GM21528 (cell line): ENCODE measurements at regions not wholly inside any gene's neighbourhood (a gene's known extent, or its start where the extent isn't known, plus 50 kb on each side); places are given as distances from the start of the nearest gene placed in this dataset.
"Not testable (repeated sequence)": the region's sequence is repeated elsewhere in the genome, so short reads cannot be mapped to it uniquely, and the experiment has no call there.

ENCODE experiments used
- ATAC-seq: cut with Tn5 transposase; IDR thresholded peaks from one replicate; pipeline ENCODE4 v1.9.1; 2021; ENCODE audit warnings: mild to moderate bottlenecking, moderate library complexity; ENCODE audit not compliant: unreplicated experiment, low FRiP score

GRCh38 chr2:58369594-58369993 is 128.5 kb upstream of the FANCL start:
- no peak for ATAC-seq

DNA sequence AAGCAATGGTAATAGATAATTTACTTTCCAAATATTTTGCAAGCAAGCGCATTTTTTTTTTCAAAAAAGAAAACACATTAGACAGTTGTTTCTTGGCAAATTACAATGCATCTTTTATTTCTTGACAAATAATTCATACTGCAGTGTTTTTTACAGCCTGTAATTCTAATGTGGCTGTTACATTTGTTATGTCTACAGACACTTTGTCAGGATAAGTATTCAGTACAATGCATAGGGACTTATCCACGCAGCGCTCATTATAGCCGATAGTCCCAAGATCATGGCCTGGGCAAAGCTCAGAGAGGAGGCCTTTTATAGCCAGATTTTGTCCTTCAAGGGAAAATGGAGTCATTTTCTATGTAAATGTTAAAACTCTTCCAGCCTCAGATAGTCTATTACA is 123.0 kb upstream of the FANCL start:
- no peak for ATAC-seq

- no peak for ATAC-seq
Observed at GRCh38 chr2:58358026-58358425, 116.9 kb upstream of the FANCL start.

GRCh38 chr2:58357521-58357920 is 116.4 kb upstream of the FANCL start:
- ATAC-seq = no peak

- no peak for ATAC-seq
Observed at GRCh38 chr2:58354230-58354629, 113.1 kb upstream of the FANCL start.

GRCh38 chr2:58350484-58350883 is 109.4 kb upstream of the FANCL start:
- no peak for ATAC-seq

GRCh38 chr2:58347810-58348209 is 106.7 kb upstream of the FANCL start:
- no peak for ATAC-seq

DNA sequence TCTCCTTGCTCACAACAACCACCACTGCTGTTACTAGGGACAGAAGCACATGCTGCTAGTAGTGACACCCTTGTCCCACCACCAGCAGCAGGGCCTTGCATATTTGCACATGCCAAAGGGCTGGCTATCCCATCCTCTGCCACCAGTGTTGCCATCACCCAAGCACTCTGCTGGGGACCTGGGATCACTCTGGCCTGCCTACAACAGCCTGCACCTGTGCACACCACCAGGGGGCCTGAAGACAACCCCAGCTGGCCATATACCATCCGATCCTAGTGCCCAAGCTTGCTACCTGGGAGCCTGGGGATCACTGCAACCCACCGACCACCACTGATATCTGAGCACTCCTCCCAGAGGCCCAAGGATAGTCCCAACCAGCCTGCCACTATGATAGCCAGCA is 99.9 kb upstream of the FANCL start:
- ATAC-seq = no peak

- no peak for ATAC-seq
Observed at GRCh38 chr2:58339548-58340243, 98.6 kb upstream of the FANCL start.

DNA sequence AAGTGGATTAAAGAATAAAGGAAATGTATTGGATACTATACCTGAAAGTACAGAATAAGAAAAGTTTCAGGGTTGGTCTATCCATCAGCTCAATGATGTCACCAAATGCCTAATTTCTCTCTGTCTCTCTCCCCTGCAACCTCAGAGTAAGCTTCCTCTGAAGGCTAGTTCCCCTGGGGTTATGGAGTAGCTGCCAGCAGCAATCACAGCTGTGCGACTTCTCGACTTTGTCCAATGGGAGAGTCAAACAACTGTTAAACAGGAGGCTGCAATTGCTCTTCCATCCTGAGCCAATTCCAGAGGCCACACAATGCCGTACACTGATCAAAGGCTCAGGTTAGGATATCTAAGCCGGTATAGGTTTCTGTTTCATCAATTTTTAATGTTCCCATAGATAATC is 95.3 kb upstream of the FANCL start:
- ATAC-seq = no peak

GRCh38 chr2:58334414-58334813 is 93.3 kb upstream of the FANCL start:
- no peak for ATAC-seq

DNA sequence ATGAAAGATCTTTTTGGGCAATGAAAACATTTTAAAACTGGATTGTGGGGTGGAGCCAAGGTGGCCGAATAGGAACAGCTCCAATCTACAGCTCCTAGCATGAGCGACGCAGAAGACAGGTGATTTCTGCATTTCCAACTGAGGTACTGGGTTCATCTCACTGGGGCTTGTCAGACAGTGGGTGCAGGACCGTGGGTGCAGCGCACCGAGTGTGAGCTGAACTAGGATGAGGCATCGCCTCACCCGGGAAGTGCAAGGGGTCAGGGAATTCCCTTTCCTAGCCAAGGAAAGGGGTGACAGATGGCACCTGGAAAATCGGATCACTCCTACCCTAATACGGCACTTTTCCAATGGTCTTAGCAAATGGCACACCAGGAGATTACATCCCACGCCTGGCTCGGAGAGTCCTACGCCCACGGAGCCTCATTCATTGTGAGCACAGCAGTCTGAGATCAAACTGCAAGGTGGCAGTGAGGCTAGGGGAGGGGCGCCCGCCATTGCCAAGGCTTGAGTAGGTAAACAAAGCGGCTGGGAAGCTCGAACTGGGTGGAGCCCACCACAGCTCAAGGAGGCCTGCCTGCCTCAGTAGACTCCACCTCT is 84.3 kb upstream of the FANCL start:
- not testable (repeated sequence) for ATAC-seq

DNA sequence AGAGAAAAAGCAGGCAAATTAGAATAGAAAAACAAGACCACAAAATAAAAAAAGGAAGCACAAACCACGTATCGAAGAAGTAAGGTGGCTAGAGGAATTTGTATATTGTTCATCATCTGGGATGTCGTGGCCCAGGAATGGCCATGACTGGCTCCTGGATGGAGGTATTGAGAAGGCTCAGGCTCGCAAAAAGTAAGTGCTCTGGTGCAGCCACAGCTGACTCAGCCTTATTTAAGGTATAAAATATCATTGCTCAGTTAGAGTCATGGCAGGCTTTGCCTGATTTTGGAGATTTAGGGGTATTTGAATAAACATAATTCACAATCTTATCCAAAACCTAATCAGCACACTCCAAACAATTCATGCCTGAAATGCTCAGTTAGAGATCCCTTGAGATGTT is 78.4 kb upstream of the FANCL start:
- ATAC-seq = no peak

GRCh38 chr2:58318949-58319348 is 77.8 kb upstream of the FANCL start:
- not testable (repeated sequence) for ATAC-seq

DNA sequence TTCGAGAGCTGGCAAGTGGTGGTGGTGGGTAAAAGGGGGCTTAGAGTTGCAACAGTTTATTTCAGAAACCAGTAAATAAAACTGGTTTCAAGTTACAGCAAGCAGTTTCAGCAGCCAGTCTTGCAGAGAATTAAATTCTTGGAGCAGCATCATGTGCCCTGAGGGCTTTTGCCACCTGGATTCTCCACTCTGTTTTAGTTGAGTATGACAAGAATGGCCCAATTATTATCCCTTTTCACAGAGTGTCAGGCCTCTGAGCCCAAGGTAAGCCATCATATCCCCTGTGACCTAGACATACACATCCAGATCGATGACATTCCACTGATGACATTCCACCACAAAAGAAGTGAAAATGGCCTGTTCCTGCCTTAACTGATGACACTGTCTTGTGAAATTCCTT is 72.8 kb upstream of the FANCL start:
- no peak for ATAC-seq

DNA sequence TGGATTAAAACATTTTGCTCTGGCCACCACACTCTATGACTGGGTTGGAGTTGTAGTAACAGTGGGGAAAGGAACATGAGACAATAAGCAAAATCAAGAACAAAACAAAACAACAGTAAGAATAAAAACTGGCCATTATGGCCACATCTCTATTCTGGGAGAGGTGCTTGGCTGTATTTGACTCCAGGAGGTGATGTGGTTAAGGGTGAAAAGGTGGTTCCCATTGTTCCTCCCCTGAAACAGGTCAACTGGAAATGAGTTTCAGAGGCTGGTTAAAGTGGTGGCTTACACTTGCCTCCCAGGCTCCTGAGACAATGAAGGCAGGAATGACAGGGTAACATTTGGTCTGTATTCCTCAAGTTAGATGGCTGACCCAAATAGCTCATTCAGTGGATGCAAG is 67.3 kb upstream of the FANCL start:
- no peak for ATAC-seq

GRCh38 chr2:58304843-58305242 is 63.7 kb upstream of the FANCL start:
- ATAC-seq = no peak

DNA sequence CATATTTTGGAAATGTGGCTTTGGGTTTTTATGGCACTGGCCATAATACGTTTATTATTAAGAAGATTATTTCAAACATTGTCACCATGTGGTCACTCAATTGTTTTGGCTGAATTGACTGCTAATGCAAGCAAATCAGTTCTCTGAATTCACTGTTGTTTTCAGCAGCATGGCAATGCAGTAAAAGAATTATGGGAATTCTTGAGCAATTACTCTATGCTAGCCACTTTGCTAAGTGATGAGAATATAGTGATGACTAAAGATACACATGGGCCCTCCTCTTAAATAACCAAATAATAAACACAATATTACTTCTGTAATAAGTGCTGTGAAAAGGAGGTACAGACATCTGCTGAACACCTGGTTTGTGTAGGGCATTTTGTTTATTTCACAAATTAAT is 58.0 kb upstream of the FANCL start:
- ATAC-seq = no peak

- no peak for ATAC-seq
Observed at GRCh38 chr2:58293056-58293455, 51.9 kb upstream of the FANCL start.

GRCh38 chr2:58291726-58292438 is 50.8 kb upstream of the FANCL start:
- no peak for ATAC-seq
